H9 (cell line): ENCODE measurements at regions not wholly inside any gene's neighbourhood (a gene's known extent, or its start where the extent isn't known, plus 50 kb on each side); places are given as distances from the start of the nearest gene placed in this dataset.

Source experiments
- DNase-seq: peaks from one replicate; pipeline ENCODE4 v3.0.0-alpha.2; 2017
- H2AFZ ChIP-seq: one replicate; pipeline ENCODE4 v1.6.1; 2013; ENCODE audit warnings: mild to moderate bottlenecking, low read length, control low read depth, moderate library complexity
- H2AK5ac ChIP-seq: 2 replicates; pipeline ENCODE4 v1.6.1; 2013; ENCODE audit warnings: low read length, control low read depth, mixed read lengths; ENCODE audit not compliant: insufficient read length
- H2BK120ac ChIP-seq: one replicate; pipeline ENCODE4 v1.6.1; 2013; ENCODE audit warnings: low read depth, mild to moderate bottlenecking, low read length, control low read depth, inconsistent platforms; ENCODE audit not compliant: poor library complexity, severe bottlenecking
- H2BK12ac ChIP-seq: 2 replicates; pipeline ENCODE4 v1.6.1; 2013; ENCODE audit warnings: low read length, control low read depth, mixed read lengths, low read depth; ENCODE audit not compliant: insufficient read length
- H2BK15ac ChIP-seq: 2 replicates; pipeline ENCODE4 v1.6.1; 2013; ENCODE audit warnings: low read depth, low read length, control low read depth
- H2BK20ac ChIP-seq: one replicate; pipeline ENCODE4 v1.6.1; 2013; ENCODE audit warnings: low read depth, mild to moderate bottlenecking, low read length, control low read depth, inconsistent platforms; ENCODE audit not compliant: poor library complexity, severe bottlenecking
- H2BK5ac ChIP-seq: 2 replicates; pipeline ENCODE4 v1.6.1; 2013; ENCODE audit warnings: low read length, control low read depth, mixed read lengths; ENCODE audit not compliant: insufficient read length
- H3K14ac ChIP-seq: 2 replicates; pipeline ENCODE4 v1.6.1; 2013; ENCODE audit warnings: low read length, control low read depth; ENCODE audit not compliant: insufficient read depth
- H3K18ac ChIP-seq: 2 replicates; pipeline ENCODE4 v1.6.1; 2013; ENCODE audit warnings: low read depth, mild to moderate bottlenecking, mixed read lengths, low read length, control low read depth; ENCODE audit not compliant: insufficient read length
- H3K23ac ChIP-seq: 2 replicates; pipeline ENCODE4 v1.6.1; 2013; ENCODE audit warnings: low read length, control low read depth, mixed read lengths, low read depth; ENCODE audit not compliant: insufficient read length
- H3K23me2 ChIP-seq: 2 replicates; pipeline ENCODE4 v1.6.1; 2013; ENCODE audit warnings: low read depth, mild to moderate bottlenecking, mixed read lengths, low read length, control low read depth; ENCODE audit not compliant: insufficient read length, poor library complexity, severe bottlenecking
- H3K27ac ChIP-seq: 2 replicates; pipeline ENCODE4 v1.5.1; 2013; ENCODE audit warnings: low read length, control low read depth, mixed read lengths, low read depth; ENCODE audit not compliant: insufficient read length
- H3K27me3 ChIP-seq: 2 replicates; pipeline ENCODE4 v1.6.1; 2013; ENCODE audit warnings: low read length, control low read depth, inconsistent platforms; ENCODE audit not compliant: insufficient read depth
- H3K4ac ChIP-seq: 2 replicates; pipeline ENCODE4 v1.6.1; 2013; ENCODE audit warnings: low read depth, mild to moderate bottlenecking, control low read depth, inconsistent platforms, low read length, moderate library complexity
- H3K4me1 ChIP-seq: 2 replicates; pipeline ENCODE4 v1.6.1; 2013; ENCODE audit warnings: low read length, control low read depth, inconsistent platforms; ENCODE audit not compliant: insufficient read depth
- H3K4me2 ChIP-seq: 2 replicates; pipeline ENCODE4 v1.6.1; 2013; ENCODE audit warnings: low read length, control low read depth, mixed read lengths; ENCODE audit not compliant: insufficient read length, insufficient read depth
- H3K56ac ChIP-seq: 2 replicates; pipeline ENCODE4 v1.6.1; 2013; ENCODE audit warnings: low read depth, mild to moderate bottlenecking, mixed read lengths, low read length, control low read depth; ENCODE audit not compliant: insufficient read length
- H3K79me1 ChIP-seq: 2 replicates; pipeline ENCODE4 v1.6.1; 2013; ENCODE audit warnings: low read depth, mild to moderate bottlenecking, moderate library complexity, low read length, control low read depth, inconsistent platforms; ENCODE audit not compliant: insufficient read depth, poor library complexity, severe bottlenecking
- H3K79me2 ChIP-seq: 2 replicates; pipeline ENCODE4 v1.6.1; 2013; ENCODE audit warnings: low read length, control low read depth, inconsistent platforms; ENCODE audit not compliant: insufficient read depth
- H3K9ac ChIP-seq: 2 replicates; pipeline ENCODE4 v1.6.1; 2013; ENCODE audit warnings: low read length, control low read depth, mixed read lengths; ENCODE audit not compliant: insufficient read length; ENCODE audit errors: extremely low read depth
- H3K9me3 ChIP-seq: one replicate; pipeline ENCODE4 v1.6.1; 2013; ENCODE audit warnings: low read depth, low read length, inconsistent platforms; ENCODE audit not compliant: control insufficient read depth
- H3T11ph ChIP-seq: one replicate; pipeline ENCODE4 v1.6.1; 2013; ENCODE audit warnings: mild to moderate bottlenecking, low read length, control low read depth, inconsistent platforms
- H4K20me1 ChIP-seq: one replicate; pipeline ENCODE4 v1.6.1; 2013; ENCODE audit not compliant: control insufficient read depth, insufficient read length, insufficient read depth
- H4K5ac ChIP-seq: 2 replicates; pipeline ENCODE4 v1.6.1; 2013; ENCODE audit warnings: low read depth, mild to moderate bottlenecking, mixed read lengths, low read length, control low read depth; ENCODE audit not compliant: insufficient read length
- H4K8ac ChIP-seq: replicated peaks from 2 replicates; pipeline ENCODE4 v1.6.1; 2013; ENCODE audit warnings: low read length, control low read depth, mixed read lengths, low read depth; ENCODE audit not compliant: insufficient read length
- H4K91ac ChIP-seq: 2 replicates; pipeline ENCODE4 v1.6.1; 2013; ENCODE audit warnings: low read depth, mild to moderate bottlenecking, moderate library complexity, mixed read lengths, low read length, control low read depth; ENCODE audit not compliant: insufficient read length
- H3K27ac Mint-ChIP-seq, 3 experiments: 2 replicates in 2 of 3; 3 replicates in 1 of 3; pipeline ENCODE4 v1.8.0; 2020 to 2021; ENCODE audit warnings: mixed read lengths in 3 of 3, mild to moderate bottlenecking in 1 of 3, moderate library complexity in 1 of 3
- H3K27me3 Mint-ChIP-seq: 2 replicates; pipeline ENCODE4 v1.8.0; 2021; ENCODE audit warnings: low read depth, mild to moderate bottlenecking, moderate library complexity, mixed read lengths
- H3K36me3 Mint-ChIP-seq, 3 experiments: 2 replicates in 2 of 3; 3 replicates in 1 of 3; pipeline ENCODE4 v1.8.0; 2020 to 2021; ENCODE audit warnings: low read depth in 3 of 3, mixed read lengths in 3 of 3; ENCODE audit not compliant: insufficient read depth in 1 of 3
- H3K4me1 Mint-ChIP-seq, 2 experiments: 2 replicates each; pipeline ENCODE4 v1.8.0; 2020; ENCODE audit warnings: mixed read lengths in 2 of 2
- H3K4me3 Mint-ChIP-seq, 2 experiments: 2 replicates in 1 of 2; 3 replicates in 1 of 2; pipeline ENCODE4 v1.8.0; 2020 to 2021; ENCODE audit warnings: mild to moderate bottlenecking in 2 of 2, mixed read lengths in 2 of 2, moderate library complexity in 1 of 2
- H3K9me3 Mint-ChIP-seq, 2 experiments: 2 replicates in 1 of 2; 3 replicates in 1 of 2; pipeline ENCODE4 v1.8.0; 2020; ENCODE audit warnings: mild to moderate bottlenecking in 2 of 2, mixed read lengths in 2 of 2, moderate library complexity in 1 of 2
- WGBS: extraction: QIAGEN DNeasy Blood & Tissue Kit; methylation state at CpG from one replicate; pipeline ENCODE4 v1.1.7; 2013; ENCODE audit warnings: missing lambda C conversion rate, low lambda C conversion rate, mixed read lengths; ENCODE audit not compliant: insufficient read length; ENCODE audit errors: extremely low coverage; 5-methylcytosine and 5-hydroxymethylcytosine counted together
- TF ChIP-seq, protein P1 (sequence below): fragments of 200-600 bp; sonication (generic); conservative IDR thresholded peaks from 3 replicates; pipeline ENCODE4 v1.8.0; 2021; ENCODE audit warnings: antibody characterized with exemption, mild to moderate bottlenecking

DNA sequence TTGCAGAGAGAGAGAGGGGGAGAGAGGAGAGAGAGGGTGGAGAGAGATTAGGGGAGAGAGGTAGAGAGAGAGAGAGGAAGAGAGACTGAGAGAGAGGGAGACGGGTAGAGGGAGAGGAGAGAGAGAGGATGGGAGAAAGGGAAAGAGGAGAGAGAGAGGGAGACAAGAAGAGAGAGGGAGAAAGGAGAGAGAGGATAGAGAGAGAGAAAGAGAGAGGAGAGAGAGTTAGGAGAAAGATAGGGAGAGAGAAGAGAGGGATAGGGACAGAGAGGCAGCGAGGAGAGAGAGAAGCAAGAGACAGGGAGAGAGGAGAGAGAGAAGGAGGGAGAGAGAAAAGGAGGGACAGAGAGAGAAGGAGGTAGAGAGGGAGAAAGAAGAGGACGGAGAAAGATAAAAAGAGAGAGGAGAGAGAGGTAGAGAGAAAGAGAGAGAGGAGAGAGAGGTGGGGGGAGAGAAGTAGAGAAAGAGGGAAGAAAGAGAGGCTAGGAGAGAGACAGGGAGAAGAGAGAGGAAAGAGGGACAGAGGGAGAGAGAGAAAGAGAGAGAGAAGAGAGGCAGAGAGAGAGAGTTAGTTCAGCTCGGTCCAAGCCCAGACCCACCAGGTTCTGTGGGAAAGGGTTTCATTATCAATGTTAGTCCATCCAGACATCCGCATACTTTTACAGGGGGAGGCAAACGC lies 399.3 kb downstream of the ZSWIM6 start:
- DNase-seq, result no peak
- Histone ChIP-seq H3K9me3 (no peaks in the 10 kb centered on the region), H4K20me1 (no peaks in the 10 kb centered on the region), H2AK5ac (no peak overlapping the region), H3T11ph (no peak overlapping the region), H3K56ac (no peak overlapping the region), H2BK20ac (no peak overlapping the region), H4K91ac (no peak overlapping the region), H3K27me3 (no peaks in the 10 kb centered on the region; the same call in 1 of the 2 replicates), H2BK12ac (no peak overlapping the region), H3K27ac (no peak overlapping the region), H3K79me1 (no peaks in the 10 kb centered on the region), H3K4ac (no peak overlapping the region), H2BK120ac (no peak overlapping the region), H4K5ac (no peak overlapping the region), H2AFZ (no peak overlapping the region), H3K23ac (no peak overlapping the region), H3K14ac (no peak overlapping the region), H3K4me1 (peaks cover 7% of the 10 kb centered on the region; the same call in 1 of the 2 replicates), H4K8ac (no peak overlapping the region), H3K23me2 (no peaks in the 10 kb centered on the region), H3K9ac (no peak overlapping the region), H3K4me2 (peak overlapping the region; percentile 22), H2BK5ac (no peak overlapping the region), H3K79me2 (no peaks in the 10 kb centered on the region), H2BK15ac (no peak overlapping the region), H3K18ac (no peak overlapping the region)
- H3K4me3 Mint-ChIP-seq, result peak overlapping the region in 1 of 2 experiments; percentile 65; a peak in 2 of 5 replicates
- TF ChIP-seq, protein P1, sequence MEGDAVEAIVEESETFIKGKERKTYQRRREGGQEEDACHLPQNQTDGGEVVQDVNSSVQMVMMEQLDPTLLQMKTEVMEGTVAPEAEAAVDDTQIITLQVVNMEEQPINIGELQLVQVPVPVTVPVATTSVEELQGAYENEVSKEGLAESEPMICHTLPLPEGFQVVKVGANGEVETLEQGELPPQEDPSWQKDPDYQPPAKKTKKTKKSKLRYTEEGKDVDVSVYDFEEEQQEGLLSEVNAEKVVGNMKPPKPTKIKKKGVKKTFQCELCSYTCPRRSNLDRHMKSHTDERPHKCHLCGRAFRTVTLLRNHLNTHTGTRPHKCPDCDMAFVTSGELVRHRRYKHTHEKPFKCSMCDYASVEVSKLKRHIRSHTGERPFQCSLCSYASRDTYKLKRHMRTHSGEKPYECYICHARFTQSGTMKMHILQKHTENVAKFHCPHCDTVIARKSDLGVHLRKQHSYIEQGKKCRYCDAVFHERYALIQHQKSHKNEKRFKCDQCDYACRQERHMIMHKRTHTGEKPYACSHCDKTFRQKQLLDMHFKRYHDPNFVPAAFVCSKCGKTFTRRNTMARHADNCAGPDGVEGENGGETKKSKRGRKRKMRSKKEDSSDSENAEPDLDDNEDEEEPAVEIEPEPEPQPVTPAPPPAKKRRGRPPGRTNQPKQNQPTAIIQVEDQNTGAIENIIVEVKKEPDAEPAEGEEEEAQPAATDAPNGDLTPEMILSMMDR, result no peak
- no peaks in the 10 kb centered on the region; a peak in 1 of 7 replicates for H3K36me3 Mint-ChIP-seq
- H3K4me1 Mint-ChIP-seq, result peaks cover 28 to 39% of the 10 kb centered on the region in 2 experiments
- H3K9me3 Mint-ChIP-seq, result no peaks in the 10 kb centered on the region
- no peaks in the 10 kb centered on the region for H3K27me3 Mint-ChIP-seq
- 100% methylated on average over 2 of the region's 6 CpGs for WGBS
- peak overlapping the region in 2 of 3 experiments; percentile 33 to 74; a peak in 2 of 7 replicates for H3K27ac Mint-ChIP-seq
